H9 (cell line): ENCODE measurements at regions not wholly inside any gene's neighbourhood (a gene's known extent, or its start where the extent isn't known, plus 50 kb on each side); places are given as distances from the start of the nearest gene placed in this dataset.

ENCODE experiments used
- DNase-seq: peaks from one replicate; pipeline ENCODE4 v3.0.0-alpha.2; 2017
- H2AFZ ChIP-seq: one replicate; pipeline ENCODE4 v1.6.1; 2013; ENCODE audit warnings: mild to moderate bottlenecking, low read length, control low read depth, moderate library complexity
- H2AK5ac ChIP-seq: 2 replicates; pipeline ENCODE4 v1.6.1; 2013; ENCODE audit warnings: low read length, control low read depth, mixed read lengths; ENCODE audit not compliant: insufficient read length
- H2BK120ac ChIP-seq: one replicate; pipeline ENCODE4 v1.6.1; 2013; ENCODE audit warnings: low read depth, mild to moderate bottlenecking, low read length, control low read depth, inconsistent platforms; ENCODE audit not compliant: poor library complexity, severe bottlenecking
- H2BK12ac ChIP-seq: 2 replicates; pipeline ENCODE4 v1.6.1; 2013; ENCODE audit warnings: low read length, control low read depth, mixed read lengths, low read depth; ENCODE audit not compliant: insufficient read length
- H2BK15ac ChIP-seq: 2 replicates; pipeline ENCODE4 v1.6.1; 2013; ENCODE audit warnings: low read depth, low read length, control low read depth
- H2BK20ac ChIP-seq: one replicate; pipeline ENCODE4 v1.6.1; 2013; ENCODE audit warnings: low read depth, mild to moderate bottlenecking, low read length, control low read depth, inconsistent platforms; ENCODE audit not compliant: poor library complexity, severe bottlenecking
- H2BK5ac ChIP-seq: 2 replicates; pipeline ENCODE4 v1.6.1; 2013; ENCODE audit warnings: low read length, control low read depth, mixed read lengths; ENCODE audit not compliant: insufficient read length
- H3K14ac ChIP-seq: 2 replicates; pipeline ENCODE4 v1.6.1; 2013; ENCODE audit warnings: low read length, control low read depth; ENCODE audit not compliant: insufficient read depth
- H3K18ac ChIP-seq: 2 replicates; pipeline ENCODE4 v1.6.1; 2013; ENCODE audit warnings: low read depth, mild to moderate bottlenecking, mixed read lengths, low read length, control low read depth; ENCODE audit not compliant: insufficient read length
- H3K23ac ChIP-seq: 2 replicates; pipeline ENCODE4 v1.6.1; 2013; ENCODE audit warnings: low read length, control low read depth, mixed read lengths, low read depth; ENCODE audit not compliant: insufficient read length
- H3K23me2 ChIP-seq: 2 replicates; pipeline ENCODE4 v1.6.1; 2013; ENCODE audit warnings: low read depth, mild to moderate bottlenecking, mixed read lengths, low read length, control low read depth; ENCODE audit not compliant: insufficient read length, poor library complexity, severe bottlenecking
- H3K27ac ChIP-seq: 2 replicates; pipeline ENCODE4 v1.5.1; 2013; ENCODE audit warnings: low read length, control low read depth, mixed read lengths, low read depth; ENCODE audit not compliant: insufficient read length
- H3K27me3 ChIP-seq: 2 replicates; pipeline ENCODE4 v1.6.1; 2013; ENCODE audit warnings: low read length, control low read depth, inconsistent platforms; ENCODE audit not compliant: insufficient read depth
- H3K4ac ChIP-seq: 2 replicates; pipeline ENCODE4 v1.6.1; 2013; ENCODE audit warnings: low read depth, mild to moderate bottlenecking, control low read depth, inconsistent platforms, low read length, moderate library complexity
- H3K4me1 ChIP-seq: 2 replicates; pipeline ENCODE4 v1.6.1; 2013; ENCODE audit warnings: low read length, control low read depth, inconsistent platforms; ENCODE audit not compliant: insufficient read depth
- H3K4me2 ChIP-seq: 2 replicates; pipeline ENCODE4 v1.6.1; 2013; ENCODE audit warnings: low read length, control low read depth, mixed read lengths; ENCODE audit not compliant: insufficient read length, insufficient read depth
- H3K56ac ChIP-seq: 2 replicates; pipeline ENCODE4 v1.6.1; 2013; ENCODE audit warnings: low read depth, mild to moderate bottlenecking, mixed read lengths, low read length, control low read depth; ENCODE audit not compliant: insufficient read length
- H3K79me1 ChIP-seq: 2 replicates; pipeline ENCODE4 v1.6.1; 2013; ENCODE audit warnings: low read depth, mild to moderate bottlenecking, moderate library complexity, low read length, control low read depth, inconsistent platforms; ENCODE audit not compliant: insufficient read depth, poor library complexity, severe bottlenecking
- H3K79me2 ChIP-seq: 2 replicates; pipeline ENCODE4 v1.6.1; 2013; ENCODE audit warnings: low read length, control low read depth, inconsistent platforms; ENCODE audit not compliant: insufficient read depth
- H3K9ac ChIP-seq: 2 replicates; pipeline ENCODE4 v1.6.1; 2013; ENCODE audit warnings: low read length, control low read depth, mixed read lengths; ENCODE audit not compliant: insufficient read length; ENCODE audit errors: extremely low read depth
- H3K9me3 ChIP-seq: one replicate; pipeline ENCODE4 v1.6.1; 2013; ENCODE audit warnings: low read depth, low read length, inconsistent platforms; ENCODE audit not compliant: control insufficient read depth
- H3T11ph ChIP-seq: one replicate; pipeline ENCODE4 v1.6.1; 2013; ENCODE audit warnings: mild to moderate bottlenecking, low read length, control low read depth, inconsistent platforms
- H4K20me1 ChIP-seq: one replicate; pipeline ENCODE4 v1.6.1; 2013; ENCODE audit not compliant: control insufficient read depth, insufficient read length, insufficient read depth
- H4K5ac ChIP-seq: 2 replicates; pipeline ENCODE4 v1.6.1; 2013; ENCODE audit warnings: low read depth, mild to moderate bottlenecking, mixed read lengths, low read length, control low read depth; ENCODE audit not compliant: insufficient read length
- H4K8ac ChIP-seq: replicated peaks from 2 replicates; pipeline ENCODE4 v1.6.1; 2013; ENCODE audit warnings: low read length, control low read depth, mixed read lengths, low read depth; ENCODE audit not compliant: insufficient read length
- H4K91ac ChIP-seq: 2 replicates; pipeline ENCODE4 v1.6.1; 2013; ENCODE audit warnings: low read depth, mild to moderate bottlenecking, moderate library complexity, mixed read lengths, low read length, control low read depth; ENCODE audit not compliant: insufficient read length
- H3K27ac Mint-ChIP-seq, 3 experiments: 2 replicates in 2 of 3; 3 replicates in 1 of 3; pipeline ENCODE4 v1.8.0; 2020 to 2021; ENCODE audit warnings: mixed read lengths in 3 of 3, mild to moderate bottlenecking in 1 of 3, moderate library complexity in 1 of 3
- H3K27me3 Mint-ChIP-seq: 2 replicates; pipeline ENCODE4 v1.8.0; 2021; ENCODE audit warnings: low read depth, mild to moderate bottlenecking, moderate library complexity, mixed read lengths
- H3K36me3 Mint-ChIP-seq, 3 experiments: 2 replicates in 2 of 3; 3 replicates in 1 of 3; pipeline ENCODE4 v1.8.0; 2020 to 2021; ENCODE audit warnings: low read depth in 3 of 3, mixed read lengths in 3 of 3; ENCODE audit not compliant: insufficient read depth in 1 of 3
- H3K4me1 Mint-ChIP-seq, 2 experiments: 2 replicates each; pipeline ENCODE4 v1.8.0; 2020; ENCODE audit warnings: mixed read lengths in 2 of 2
- H3K4me3 Mint-ChIP-seq, 2 experiments: 2 replicates in 1 of 2; 3 replicates in 1 of 2; pipeline ENCODE4 v1.8.0; 2020 to 2021; ENCODE audit warnings: mild to moderate bottlenecking in 2 of 2, mixed read lengths in 2 of 2, moderate library complexity in 1 of 2
- H3K9me3 Mint-ChIP-seq, 2 experiments: 2 replicates in 1 of 2; 3 replicates in 1 of 2; pipeline ENCODE4 v1.8.0; 2020; ENCODE audit warnings: mild to moderate bottlenecking in 2 of 2, mixed read lengths in 2 of 2, moderate library complexity in 1 of 2
- CTCF ChIP-seq: fragments of 200-600 bp; sonication (generic); conservative IDR thresholded peaks from 3 replicates; pipeline ENCODE4 v1.8.0; 2021; ENCODE audit warnings: antibody characterized with exemption, mild to moderate bottlenecking
- WGBS: extraction: QIAGEN DNeasy Blood & Tissue Kit; methylation state at CpG from one replicate; pipeline ENCODE4 v1.1.7; 2013; ENCODE audit warnings: missing lambda C conversion rate, low lambda C conversion rate, mixed read lengths; ENCODE audit not compliant: insufficient read length; ENCODE audit errors: extremely low coverage; 5-methylcytosine and 5-hydroxymethylcytosine counted together

- Histone ChIP-seq H3K9me3 (no peaks in the 10 kb centered on the region), H3K23ac (no peak overlapping the region), H3K27me3 (peaks cover 12% of the 10 kb centered on the region; the same call in 1 of the 2 replicates), H3T11ph (no peak overlapping the region), H3K56ac (no peak overlapping the region), H3K14ac (no peak overlapping the region), H2BK120ac (no peak overlapping the region), H4K5ac (no peak overlapping the region), H3K4me1 (no peaks in the 10 kb centered on the region; the same call in 1 of the 2 replicates), H2BK15ac (no peak overlapping the region), H2BK20ac (no peak overlapping the region), H3K79me2 (no peaks in the 10 kb centered on the region), H3K27ac (no peak overlapping the region), H3K79me1 (no peaks in the 10 kb centered on the region), H2BK12ac (no peak overlapping the region), H3K4me2 (no peak overlapping the region), H3K18ac (no peak overlapping the region), H3K9ac (no peak overlapping the region), H3K4ac (no peak overlapping the region), H4K91ac (no peak overlapping the region), H4K8ac (no peak overlapping the region), H2BK5ac (no peak overlapping the region), H2AK5ac (no peak overlapping the region), H3K23me2 (no peaks in the 10 kb centered on the region), H2AFZ (no peak overlapping the region), H4K20me1 (no peaks in the 10 kb centered on the region)
- no peak for DNase-seq
- no peak overlapping the region for H3K4me3 Mint-ChIP-seq
- H3K9me3 Mint-ChIP-seq: peaks cover 0 to 2% of the 10 kb centered on the region in 2 experiments; a peak in 1 of 5 replicates
- peaks cover 51% of the 10 kb centered on the region for H3K27me3 Mint-ChIP-seq
- H3K27ac Mint-ChIP-seq: no peak overlapping the region
- TF ChIP-seq CTCF: no peak
- no CpG with 5 or more reads among the region's 3 CpGs for WGBS
- H3K36me3 Mint-ChIP-seq: no peaks in the 10 kb centered on the region
- peaks cover 11 to 13% of the 10 kb centered on the region in 2 experiments for H3K4me1 Mint-ChIP-seq
Observed at GRCh38 chr17:33745047-33745760, 452.1 kb upstream of the ASIC2 start.
